ENCODE measurements at regions not wholly inside any gene's neighbourhood (a gene's known extent, or its start where the extent isn't known, plus 50 kb on each side); places are given as distances from the start of the nearest gene placed in this dataset.

- Histone ChIP-seq H3K9ac (ENCODE audit: low read depth, low read length) (no peak overlapping the region), H3K36me3 (ENCODE audit: insufficient read depth, low read length) (no peaks in the 10 kb centered on the region), H3K4me1 (ENCODE audit: insufficient read depth, low read length) (peaks cover 19% of the 10 kb centered on the region), H3K9me3 (ENCODE audit: control insufficient read depth, insufficient read depth, low read length) (no peaks in the 10 kb centered on the region)
Measured at GRCh38 chrX:74251006-74251930, 52.7 kb upstream of the ZCCHC13 start.

GRCh38 chrX:74250574-74250973 is 53.4 kb upstream of the ZCCHC13 start:
- no peaks in the 10 kb centered on the region for H3K9me3 ChIP-seq (ENCODE audit: control insufficient read depth, insufficient read depth, low read length)
- no peaks in the 10 kb centered on the region for H3K36me3 ChIP-seq (ENCODE audit: insufficient read depth, low read length)
- no peak overlapping the region for H3K9ac ChIP-seq (ENCODE audit: low read depth, low read length)
- peaks cover 19% of the 10 kb centered on the region for H3K4me1 ChIP-seq (ENCODE audit: insufficient read depth, low read length)

GRCh38 chrX:74249963-74250362 is 54.0 kb upstream of the ZCCHC13 start:
- Histone ChIP-seq H3K36me3 (ENCODE audit: insufficient read depth, low read length) (no peaks in the 10 kb centered on the region), H3K4me1 (ENCODE audit: insufficient read depth, low read length) (peaks cover 19% of the 10 kb centered on the region), H3K9me3 (ENCODE audit: control insufficient read depth, insufficient read depth, low read length) (no peaks in the 10 kb centered on the region), H3K9ac (ENCODE audit: low read depth, low read length) (0 out of 2 replicates have a peak overlapping the region, but pooled peaks have one; percentile 13)

- Histone ChIP-seq H3K9ac (ENCODE audit: low read depth, low read length) (no peak overlapping the region), H3K9me3 (ENCODE audit: control insufficient read depth, insufficient read depth, low read length) (no peaks in the 10 kb centered on the region), H3K4me1 (ENCODE audit: insufficient read depth, low read length) (peaks cover 19% of the 10 kb centered on the region), H3K36me3 (ENCODE audit: insufficient read depth, low read length) (no peaks in the 10 kb centered on the region)
Measured at GRCh38 chrX:74248889-74249288, 55.1 kb upstream of the ZCCHC13 start.

- peaks cover 11% of the 10 kb centered on the region for H3K4me1 ChIP-seq (ENCODE audit: insufficient read depth, low read length)
- no peaks in the 10 kb centered on the region for H3K9me3 ChIP-seq (ENCODE audit: control insufficient read depth, insufficient read depth, low read length)
- H3K9ac ChIP-seq (ENCODE audit: low read depth, low read length): no peak overlapping the region
- H3K36me3 ChIP-seq (ENCODE audit: insufficient read depth, low read length): no peaks in the 10 kb centered on the region; the same call in 1 of the 2 replicates
Measured at GRCh38 chrX:74246524-74246923, 57.5 kb upstream of the ZCCHC13 start.

- H3K36me3 ChIP-seq (ENCODE audit: insufficient read depth, low read length): peaks cover 9% of the 10 kb centered on the region
- no peaks in the 10 kb centered on the region; the same call in 1 of the 2 replicates for H3K4me1 ChIP-seq (ENCODE audit: insufficient read depth, low read length)
- H3K9ac ChIP-seq (ENCODE audit: low read depth, low read length): no peak overlapping the region
- no peaks in the 10 kb centered on the region for H3K9me3 ChIP-seq (ENCODE audit: control insufficient read depth, insufficient read depth, low read length)
Measured at GRCh38 chrX:74242484-74243138, 61.4 kb upstream of the ZCCHC13 start.

- Histone ChIP-seq H3K36me3 (ENCODE audit: insufficient read depth, low read length) (peaks cover 9% of the 10 kb centered on the region), H3K9ac (ENCODE audit: low read depth, low read length) (no peak overlapping the region), H3K4me1 (ENCODE audit: insufficient read depth, low read length) (no peaks in the 10 kb centered on the region; the same call in 1 of the 2 replicates), H3K9me3 (ENCODE audit: control insufficient read depth, insufficient read depth, low read length) (no peaks in the 10 kb centered on the region)
Measured at GRCh38 chrX:74242050-74242449, 61.9 kb upstream of the ZCCHC13 start.

- Histone ChIP-seq H3K9ac (ENCODE audit: low read depth, low read length) (no peak overlapping the region), H3K9me3 (ENCODE audit: control insufficient read depth, insufficient read depth, low read length) (no peaks in the 10 kb centered on the region), H3K4me1 (ENCODE audit: insufficient read depth, low read length) (no peaks in the 10 kb centered on the region; the same call in 1 of the 2 replicates), H3K36me3 (ENCODE audit: insufficient read depth, low read length) (peaks cover 9% of the 10 kb centered on the region)
Measured at GRCh38 chrX:74238771-74239170, 65.2 kb upstream of the ZCCHC13 start.

- Histone ChIP-seq H3K9ac (ENCODE audit: low read depth, low read length) (no peak overlapping the region), H3K9me3 (ENCODE audit: control insufficient read depth, insufficient read depth, low read length) (no peaks in the 10 kb centered on the region), H3K36me3 (ENCODE audit: insufficient read depth, low read length) (peaks cover 8% of the 10 kb centered on the region), H3K4me1 (ENCODE audit: insufficient read depth, low read length) (no peaks in the 10 kb centered on the region)
Measured at GRCh38 chrX:74234818-74235217, 69.2 kb upstream of the ZCCHC13 start.

- H3K4me1 ChIP-seq (ENCODE audit: insufficient read depth, low read length): no peaks in the 10 kb centered on the region
- no peak overlapping the region for H3K9ac ChIP-seq (ENCODE audit: low read depth, low read length)
- no peaks in the 10 kb centered on the region for H3K9me3 ChIP-seq (ENCODE audit: control insufficient read depth, insufficient read depth, low read length)
- no peaks in the 10 kb centered on the region for H3K36me3 ChIP-seq (ENCODE audit: insufficient read depth, low read length)
Measured at GRCh38 chrX:74232859-74233258, 71.1 kb upstream of the ZCCHC13 start.

- H3K36me3 ChIP-seq (ENCODE audit: insufficient read depth, low read length): no peaks in the 10 kb centered on the region; the same call in 1 of the 2 replicates
- no peaks in the 10 kb centered on the region for H3K9me3 ChIP-seq (ENCODE audit: control insufficient read depth, insufficient read depth, low read length)
- H3K4me1 ChIP-seq (ENCODE audit: insufficient read depth, low read length): no peaks in the 10 kb centered on the region
- no peak overlapping the region for H3K9ac ChIP-seq (ENCODE audit: low read depth, low read length)
Measured at GRCh38 chrX:74231625-74232024, 72.4 kb upstream of the ZCCHC13 start.

- no peaks in the 10 kb centered on the region; the same call in 1 of the 2 replicates for H3K36me3 ChIP-seq (ENCODE audit: insufficient read depth, low read length)
- H3K9me3 ChIP-seq (ENCODE audit: control insufficient read depth, insufficient read depth, low read length): no peaks in the 10 kb centered on the region
- H3K9ac ChIP-seq (ENCODE audit: low read depth, low read length): no peak overlapping the region
- H3K4me1 ChIP-seq (ENCODE audit: insufficient read depth, low read length): no peaks in the 10 kb centered on the region
Measured at GRCh38 chrX:74230094-74230493, 73.9 kb upstream of the ZCCHC13 start.

- Histone ChIP-seq H3K4me1 (ENCODE audit: insufficient read depth, low read length) (no peaks in the 10 kb centered on the region), H3K9ac (ENCODE audit: low read depth, low read length) (no peak overlapping the region), H3K9me3 (ENCODE audit: control insufficient read depth, insufficient read depth, low read length) (0 out of 2 replicates have a peak, but pooled peaks cover 4% of the 10 kb centered on the region), H3K36me3 (ENCODE audit: insufficient read depth, low read length) (no peaks in the 10 kb centered on the region; the same call in 1 of the 2 replicates)
Measured at GRCh38 chrX:74225111-74225510, 78.9 kb upstream of the ZCCHC13 start.

GRCh38 chrX:74220277-74220676 is 83.7 kb upstream of the ZCCHC13 start:
- Histone ChIP-seq H3K4me1 (ENCODE audit: insufficient read depth, low read length) (no peaks in the 10 kb centered on the region), H3K9ac (ENCODE audit: low read depth, low read length) (no peak overlapping the region), H3K9me3 (ENCODE audit: control insufficient read depth, insufficient read depth, low read length) (0 out of 2 replicates have a peak, but pooled peaks cover 4% of the 10 kb centered on the region), H3K36me3 (ENCODE audit: insufficient read depth, low read length) (peaks cover 4% of the 10 kb centered on the region; the same call in 1 of the 2 replicates)

Data from ES-I3 (cell line).